ENCODE measurements at regions not wholly inside any gene's neighbourhood (a gene's known extent, or its start where the extent isn't known, plus 50 kb on each side); places are given as distances from the start of the nearest gene placed in this dataset.

DNA sequence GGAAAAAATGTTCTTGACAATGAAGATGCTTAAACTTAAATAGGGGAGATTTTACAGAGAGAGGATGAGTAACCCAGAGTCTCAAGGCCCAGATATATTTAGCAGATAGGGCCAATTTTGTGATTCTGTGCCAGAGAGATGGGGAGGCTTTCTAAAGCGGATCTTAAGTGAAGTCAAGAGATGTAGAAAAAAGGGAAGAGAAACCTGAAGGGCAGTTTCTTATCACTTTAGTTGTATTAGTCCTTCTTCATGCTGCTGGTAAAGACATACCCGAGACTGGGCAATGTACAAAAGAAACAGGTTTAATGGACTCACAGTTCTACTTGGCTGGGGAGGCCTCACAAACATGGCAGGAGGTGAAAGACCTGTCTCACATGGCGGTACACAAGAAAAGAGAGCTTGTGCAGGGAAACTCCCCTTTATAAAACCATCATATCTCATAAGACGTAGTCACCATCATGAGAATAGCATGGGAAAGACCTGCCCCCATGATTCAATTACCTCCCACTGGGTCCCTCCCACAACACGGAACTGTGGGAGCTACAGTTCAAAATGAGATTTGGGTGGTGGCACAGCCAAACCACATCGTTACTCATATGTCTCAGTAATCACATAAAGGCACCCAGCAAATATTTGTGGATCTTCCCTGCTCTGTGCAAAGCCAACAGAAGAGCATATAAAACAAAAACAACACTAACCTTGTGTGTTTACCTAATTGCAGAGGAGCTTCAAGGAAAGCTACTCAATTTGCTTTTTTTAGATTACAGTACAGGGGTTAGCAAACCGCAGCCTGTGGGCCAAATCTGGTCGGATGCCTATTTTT, 102.6 kb upstream of the MYCBP2 start:
- in situ Hi-C loops (cut with MboI; ENCODE audit: low sequenced_read_pairs) = no loop called here

DNA sequence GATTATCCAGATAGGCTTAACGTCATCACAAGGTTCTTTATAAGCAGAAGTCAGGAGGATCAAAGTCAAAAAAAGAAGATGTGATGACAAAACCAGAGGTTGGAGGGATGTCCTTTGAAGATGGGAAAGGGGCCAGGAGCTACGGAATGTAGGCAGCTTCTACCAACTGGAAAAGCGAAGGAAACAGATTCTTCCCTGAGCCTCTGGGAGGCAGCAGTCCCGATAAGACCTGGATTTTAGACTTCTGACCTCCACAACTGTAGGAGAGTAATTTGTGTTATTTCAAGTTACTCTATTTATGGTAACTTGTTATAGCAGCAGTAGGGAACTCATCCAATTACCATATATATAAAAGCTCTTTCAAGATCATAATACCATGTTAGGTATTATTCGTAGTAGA, 98.8 kb upstream of the MYCBP2 start:
- in situ Hi-C loops (cut with MboI; ENCODE audit: low sequenced_read_pairs) = no loop called here

DNA sequence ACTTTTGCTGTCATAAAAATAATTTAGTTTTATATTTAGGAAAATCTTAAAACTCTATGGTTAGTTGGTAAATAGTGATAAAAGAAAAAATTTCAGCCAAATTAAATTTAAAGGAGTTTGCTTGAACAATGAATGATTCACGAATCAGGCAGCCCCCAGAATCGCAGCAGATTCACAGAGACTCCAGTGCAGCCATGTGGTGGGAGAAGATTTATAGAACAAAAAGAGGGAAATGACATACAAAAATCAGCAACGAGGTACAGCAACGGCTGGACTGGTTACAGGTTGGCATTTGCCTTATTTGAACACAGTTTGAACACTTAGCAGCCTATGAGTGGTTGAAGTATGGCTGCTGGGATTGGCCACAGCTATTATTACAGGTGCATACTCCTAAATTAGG, 96.4 kb upstream of the MYCBP2 start:
- in situ Hi-C loops (cut with MboI; ENCODE audit: low sequenced_read_pairs) = no loop called here

DNA sequence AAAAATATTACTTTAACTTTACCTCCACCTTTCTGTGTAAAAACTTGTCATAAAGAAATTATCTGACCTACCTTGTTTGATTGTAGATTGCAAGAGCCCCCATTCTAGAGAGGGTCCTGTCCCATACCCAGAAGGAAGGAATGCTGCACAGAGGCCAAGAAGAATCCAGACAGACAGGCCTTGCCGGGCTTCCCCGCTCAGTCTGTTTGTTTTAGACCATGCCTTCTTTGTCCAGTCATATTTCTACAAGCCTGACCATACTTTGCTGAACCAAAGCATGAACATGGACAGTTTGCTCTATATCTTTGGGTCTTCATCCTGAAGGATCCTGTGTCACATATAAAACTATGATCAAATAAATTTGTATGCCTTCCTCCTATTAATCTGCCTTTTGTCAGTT, 95.8 kb upstream of the MYCBP2 start:
- in situ Hi-C loops (cut with MboI; ENCODE audit: low sequenced_read_pairs) = no loop called here

DNA sequence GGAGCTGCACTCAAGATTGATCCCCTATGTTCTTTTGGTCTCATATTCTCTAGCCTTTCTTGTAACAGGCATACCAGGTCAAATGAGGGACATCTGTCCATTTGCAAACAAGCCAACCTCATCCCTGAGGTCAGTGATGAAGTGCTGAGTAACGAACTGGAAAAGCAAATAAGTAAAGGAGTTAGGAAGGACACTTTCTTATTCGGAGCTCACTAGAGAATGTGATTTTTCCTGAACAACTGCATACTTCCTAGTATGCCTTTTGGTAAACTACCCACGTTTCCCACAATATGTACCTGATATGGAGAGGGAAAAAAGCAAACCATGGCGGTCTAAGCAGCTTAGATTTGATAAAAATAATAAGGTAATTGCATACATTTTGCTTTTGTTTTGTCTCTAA, 91.0 kb upstream of the MYCBP2 start:
- in situ Hi-C loops (cut with MboI; ENCODE audit: low sequenced_read_pairs) = no loop called here

DNA sequence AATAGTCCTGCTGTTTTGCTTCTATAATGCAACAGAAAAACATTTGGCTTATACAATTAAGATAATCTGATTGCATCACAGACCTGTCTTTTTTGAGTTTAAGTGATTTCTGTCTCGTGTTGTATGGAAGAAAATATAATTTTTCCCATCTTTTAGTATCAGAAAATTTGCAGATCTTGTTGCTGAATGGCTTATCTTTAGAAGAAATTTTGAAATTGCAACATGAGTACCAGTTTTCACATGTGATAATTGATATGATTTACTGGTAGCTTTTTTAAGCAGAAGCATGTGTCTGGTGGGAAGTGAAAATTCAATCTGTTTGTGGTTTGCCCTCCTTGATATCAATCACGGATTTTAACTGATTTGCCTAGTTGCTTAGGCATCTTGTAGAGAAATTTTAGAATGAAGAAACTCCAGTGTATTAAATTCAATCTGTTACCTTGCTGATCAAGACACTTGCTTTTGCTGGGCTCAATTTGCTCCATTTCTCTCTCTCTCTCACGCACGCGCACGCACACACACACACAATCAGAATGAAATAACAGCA, 89.8 kb upstream of the MYCBP2 start:
- in situ Hi-C loops (cut with MboI; ENCODE audit: low sequenced_read_pairs) = no loop called here

DNA sequence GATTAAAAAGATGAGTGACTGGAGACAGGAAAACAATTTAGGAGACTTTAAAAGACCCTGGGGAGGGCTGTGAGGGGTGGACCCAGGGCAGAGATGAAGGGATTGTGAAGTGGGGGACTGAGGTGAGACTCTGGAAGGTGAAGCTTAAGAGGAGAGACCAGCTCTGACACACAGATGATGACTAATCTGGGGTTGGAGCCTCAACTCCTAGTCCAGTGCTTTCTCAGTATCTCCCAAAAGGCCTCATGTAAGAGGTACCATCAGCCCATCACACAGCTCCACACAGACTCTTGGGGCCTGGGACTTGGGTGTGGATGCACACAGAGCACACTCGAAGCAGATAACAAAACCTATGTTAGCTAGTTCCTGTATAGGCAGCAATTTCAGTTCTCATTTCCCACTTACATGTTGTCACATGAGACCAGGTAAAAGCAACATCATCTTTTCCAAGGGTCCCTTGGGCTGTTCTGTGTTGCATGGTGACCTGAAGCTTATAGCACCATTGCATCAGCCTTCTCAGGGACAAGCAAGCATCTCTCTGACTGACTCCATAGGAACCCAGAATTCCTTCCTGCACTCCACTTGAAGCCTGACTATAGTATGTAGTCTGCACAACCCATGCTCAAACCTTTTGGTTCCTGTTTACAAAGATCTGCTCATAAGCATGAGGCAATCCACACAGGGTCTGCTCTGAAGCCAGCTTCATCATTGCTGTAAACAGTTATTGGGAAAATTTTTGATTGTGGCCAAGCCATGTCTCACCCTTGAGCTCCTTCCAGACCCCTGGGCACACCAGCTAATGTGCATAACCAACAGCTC, 88.6 kb upstream of the MYCBP2 start:
- in situ Hi-C loops (cut with MboI; ENCODE audit: low sequenced_read_pairs) = no loop called here

DNA sequence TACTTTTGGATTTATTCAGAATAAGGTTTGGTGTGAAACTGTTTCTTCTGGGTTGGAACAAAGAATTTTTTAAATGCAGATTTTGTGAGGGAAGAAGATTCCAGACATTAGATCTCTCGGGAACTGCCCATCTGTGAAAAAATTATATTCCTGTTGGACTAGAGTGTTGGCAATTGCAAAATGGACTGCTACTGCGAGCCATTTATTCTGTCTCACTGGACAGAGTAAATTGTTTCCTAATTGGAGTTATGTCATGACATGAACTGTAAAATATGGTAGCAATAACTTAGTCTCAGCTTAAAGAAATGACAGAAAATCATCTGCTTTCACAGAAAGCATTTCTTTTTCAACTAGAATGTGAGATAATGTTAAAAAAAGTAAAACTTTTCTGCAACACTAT, 86.0 kb upstream of the MYCBP2 start:
- in situ Hi-C loops (cut with MboI; ENCODE audit: low sequenced_read_pairs) = no loop called here

DNA sequence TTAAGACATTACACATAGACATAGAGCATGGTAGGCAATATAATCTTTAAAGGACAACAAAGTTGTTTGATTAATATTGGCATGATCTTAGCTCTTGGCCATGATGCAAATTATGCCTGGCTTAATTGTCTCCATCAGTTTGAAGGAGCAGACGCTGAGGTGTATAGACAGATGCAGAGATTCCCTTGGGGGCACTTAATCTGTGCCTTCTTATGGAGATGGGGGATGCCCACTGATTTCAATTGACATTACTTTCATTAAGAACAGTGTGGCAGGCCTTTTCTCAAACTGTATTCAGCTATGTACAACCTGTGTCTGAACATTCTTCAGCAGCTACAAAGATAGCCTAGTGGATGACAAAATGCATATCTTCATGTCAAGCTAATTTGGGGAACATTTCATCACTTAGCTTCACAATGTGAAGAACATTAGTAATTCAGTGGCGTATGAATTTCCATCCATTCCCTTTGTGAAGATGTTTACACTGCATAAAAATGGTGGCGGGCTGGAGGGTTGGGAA, 85.3 kb upstream of the MYCBP2 start:
- in situ Hi-C loops (cut with MboI; ENCODE audit: low sequenced_read_pairs) = no loop called here

DNA sequence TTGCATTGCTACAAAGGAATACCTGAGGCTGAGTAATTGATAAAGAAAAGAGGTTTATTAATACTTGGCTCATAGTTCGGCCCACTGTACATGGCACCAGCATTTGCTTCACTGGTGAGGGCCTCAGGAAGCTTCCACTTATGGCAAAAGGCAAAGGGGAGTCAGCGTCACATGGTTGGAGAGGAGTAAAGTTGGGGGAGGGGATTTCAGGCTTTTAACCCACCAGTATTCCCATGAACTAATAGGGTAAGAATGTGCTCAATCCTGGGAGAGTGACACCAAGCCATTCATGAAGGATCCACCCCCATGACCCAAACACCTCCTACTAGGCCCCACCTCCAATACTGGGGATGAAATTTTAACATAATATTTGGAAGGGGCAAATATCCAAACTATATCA, 82.5 kb upstream of the MYCBP2 start:
- in situ Hi-C loops (cut with MboI; ENCODE audit: low sequenced_read_pairs) = no loop called here

DNA sequence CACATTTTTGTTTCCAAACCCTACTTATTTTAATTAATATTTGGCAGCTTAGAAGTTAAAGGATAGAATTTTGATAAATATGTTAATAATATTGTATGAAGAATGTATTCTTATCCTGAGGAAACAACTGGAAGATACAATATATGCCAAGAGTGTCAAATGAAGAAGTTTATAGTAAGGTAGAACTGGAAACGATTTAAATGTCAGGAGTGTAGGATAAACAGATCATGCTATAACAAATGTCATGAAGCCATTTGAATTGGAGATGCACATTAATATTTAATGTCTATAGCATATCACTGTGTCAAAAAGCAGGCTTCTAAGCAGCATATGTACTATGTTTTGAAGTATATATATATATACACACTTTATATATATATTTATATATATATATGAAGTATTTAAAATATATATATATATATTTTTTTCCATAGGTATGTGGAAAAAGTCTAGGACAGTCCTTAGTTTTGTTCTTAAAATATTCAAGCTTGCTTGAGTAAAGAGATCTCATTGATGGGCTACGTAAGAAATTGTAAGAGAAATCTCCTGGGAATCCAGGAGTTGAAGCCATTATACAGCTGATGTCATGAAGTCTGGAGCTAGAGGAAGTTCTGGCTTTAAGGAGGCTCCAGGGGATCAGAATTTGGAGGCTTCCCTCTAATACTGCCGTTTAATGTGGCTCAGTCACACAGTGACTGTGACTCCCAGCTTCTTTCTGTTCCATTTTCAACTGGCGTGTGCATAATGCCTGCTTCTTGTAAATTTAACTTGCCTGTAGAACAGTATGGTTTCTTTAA, 79.9 kb upstream of the MYCBP2 start:
- in situ Hi-C loops (cut with MboI; ENCODE audit: low sequenced_read_pairs) = no loop called here

DNA sequence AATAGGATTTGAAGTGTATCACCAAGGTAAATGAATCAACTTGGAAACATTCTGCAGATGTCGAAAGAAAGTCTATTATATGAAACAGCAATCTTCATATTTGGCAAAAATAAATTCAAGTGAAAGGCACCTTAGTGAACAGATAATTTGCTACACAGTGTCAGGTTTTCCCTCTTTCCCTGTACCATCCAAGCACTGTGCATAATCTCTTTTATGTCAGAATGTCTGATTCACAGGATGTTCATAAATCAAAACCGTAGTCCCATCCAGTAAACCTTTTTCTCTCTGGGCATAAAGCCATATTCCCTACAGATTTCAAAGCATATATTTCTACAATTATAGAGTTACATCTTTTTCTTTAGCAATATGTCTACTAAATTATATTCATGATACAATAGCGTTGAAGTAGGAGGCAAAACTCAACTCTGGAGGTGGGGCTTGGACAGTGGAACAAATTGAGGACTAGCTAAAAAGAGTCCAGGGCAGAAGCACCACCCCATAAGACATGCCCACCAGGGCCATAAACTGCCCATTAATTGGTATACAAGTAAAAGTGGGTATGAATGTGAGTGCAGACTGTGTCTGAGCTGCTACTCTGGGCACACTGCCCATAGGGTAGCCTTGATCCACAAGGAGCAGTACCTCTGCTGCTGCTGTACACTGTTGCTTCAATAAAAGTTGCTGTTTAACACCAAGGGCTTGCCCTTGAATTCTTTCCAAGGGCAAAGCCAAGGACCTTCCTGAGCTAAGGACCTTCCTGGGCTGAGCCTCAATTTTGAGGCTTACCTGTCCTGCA, 72.1 kb upstream of the MYCBP2 start:
- in situ Hi-C loops (cut with MboI; ENCODE audit: low sequenced_read_pairs) = no loop called here

DNA sequence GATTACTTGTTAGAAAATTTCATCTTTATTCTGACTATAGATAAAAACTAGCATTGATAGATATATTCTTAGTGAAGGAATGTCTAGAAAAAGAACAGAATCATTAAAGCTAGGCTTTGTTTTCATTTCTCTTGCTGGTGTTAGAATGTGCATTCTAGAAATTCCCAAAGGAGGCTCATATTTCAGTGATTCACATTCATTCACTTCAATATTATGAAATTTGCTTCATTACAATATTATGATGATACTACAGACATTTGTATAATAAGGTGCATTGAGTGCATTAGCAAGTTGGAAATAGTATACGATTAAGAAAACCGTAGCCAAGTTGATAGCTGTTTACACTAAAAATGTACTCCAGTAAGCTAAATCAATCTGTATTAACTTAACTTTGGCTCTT, 70.7 kb upstream of the MYCBP2 start:
- in situ Hi-C loops (cut with MboI; ENCODE audit: low sequenced_read_pairs) = no loop called here

DNA sequence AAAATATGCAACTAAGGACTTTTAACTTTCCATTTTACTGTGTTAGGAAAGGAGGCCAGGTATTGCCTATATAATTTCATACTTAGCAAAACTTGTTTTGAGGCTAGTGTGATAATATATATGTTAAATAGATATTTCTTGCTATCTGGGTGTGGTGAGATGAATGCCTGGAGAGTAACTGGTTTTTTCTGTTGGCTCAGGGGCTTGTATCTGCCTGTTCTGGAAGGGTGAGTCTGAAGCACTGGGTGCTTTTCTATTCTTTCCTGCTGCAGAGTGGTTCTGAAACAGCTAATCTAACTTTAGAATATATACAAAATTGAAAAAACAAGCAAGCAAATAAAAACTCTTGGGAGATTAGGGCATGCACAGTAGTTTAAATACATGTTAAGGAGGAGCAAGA, 64.6 kb upstream of the MYCBP2 start:
- in situ Hi-C loops (cut with MboI; ENCODE audit: low sequenced_read_pairs) = no loop called here

DNA sequence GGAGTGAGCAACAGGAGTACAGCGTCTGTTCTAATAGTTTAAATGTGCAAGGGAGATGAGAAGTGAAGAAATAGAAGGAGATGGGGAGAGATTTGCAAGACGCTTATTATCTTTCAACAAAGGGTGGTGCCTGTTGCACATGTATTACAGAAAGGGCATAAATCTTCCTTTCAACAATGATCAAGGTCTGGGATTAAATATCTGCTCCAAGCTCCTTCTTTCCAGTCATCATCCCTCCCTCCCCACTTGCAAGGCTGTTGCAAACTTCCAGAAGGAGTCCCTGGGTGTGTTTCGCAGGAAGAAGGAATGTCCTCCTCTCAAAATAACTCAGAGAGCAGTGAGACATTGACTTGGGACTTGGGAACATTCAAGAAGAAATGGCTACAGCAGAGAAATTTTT, 63.5 kb upstream of the MYCBP2 start:
- in situ Hi-C loops (cut with MboI; ENCODE audit: low sequenced_read_pairs) = no loop called here

DNA sequence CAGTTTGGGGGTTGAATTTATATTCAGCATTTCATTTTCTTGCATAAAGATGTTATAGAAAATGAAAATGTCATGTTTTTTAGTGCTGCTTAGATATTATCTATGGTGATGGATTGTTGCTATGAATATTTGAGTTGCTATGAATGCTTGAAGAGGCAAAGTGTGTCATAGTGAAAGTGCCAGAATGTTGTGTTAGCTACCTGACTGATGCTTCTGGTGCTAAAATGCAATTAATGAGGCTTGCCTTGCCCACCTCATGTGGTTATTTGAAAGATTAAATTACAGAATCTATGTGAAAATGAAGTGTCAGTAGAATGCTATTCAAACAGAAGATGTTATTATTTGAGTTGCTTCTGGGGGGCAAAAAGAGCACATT, 62.7 kb upstream of the MYCBP2 start:
- in situ Hi-C loops (cut with MboI; ENCODE audit: low sequenced_read_pairs) = no loop called here

DNA sequence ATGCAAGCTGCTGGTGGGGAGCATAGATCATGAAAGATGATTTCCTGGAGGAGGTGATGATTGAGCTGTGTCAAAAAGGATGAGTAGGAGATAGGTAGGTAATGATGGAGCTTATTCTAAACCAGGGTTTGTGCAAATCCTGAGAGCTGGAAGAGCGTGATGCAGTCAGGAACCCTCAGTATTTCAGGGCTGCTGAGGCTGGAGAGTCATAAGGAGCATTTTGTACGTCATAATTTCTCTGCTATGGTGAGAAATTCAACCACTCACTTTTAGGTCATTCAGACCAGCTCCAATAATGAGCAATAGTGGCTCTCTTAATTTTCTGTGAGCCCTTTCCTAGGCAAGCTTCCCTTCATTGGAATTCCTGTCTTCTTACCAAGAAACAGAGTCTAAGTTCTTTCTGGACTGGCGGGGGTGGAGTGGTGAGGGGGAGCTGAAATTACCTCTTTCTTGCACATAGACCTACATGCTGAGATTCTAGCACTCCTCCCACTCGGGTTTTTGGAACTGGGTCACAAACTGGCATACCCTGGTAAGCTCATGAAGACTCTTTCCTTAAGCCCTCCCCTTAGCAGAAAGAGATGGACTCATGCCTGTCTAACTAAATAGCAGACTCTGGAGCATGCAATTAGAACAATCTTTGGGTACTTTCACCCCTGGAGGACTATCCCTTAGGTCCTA, 62.2 kb upstream of the MYCBP2 start:
- in situ Hi-C loops (cut with MboI; ENCODE audit: low sequenced_read_pairs) = no loop called here

DNA sequence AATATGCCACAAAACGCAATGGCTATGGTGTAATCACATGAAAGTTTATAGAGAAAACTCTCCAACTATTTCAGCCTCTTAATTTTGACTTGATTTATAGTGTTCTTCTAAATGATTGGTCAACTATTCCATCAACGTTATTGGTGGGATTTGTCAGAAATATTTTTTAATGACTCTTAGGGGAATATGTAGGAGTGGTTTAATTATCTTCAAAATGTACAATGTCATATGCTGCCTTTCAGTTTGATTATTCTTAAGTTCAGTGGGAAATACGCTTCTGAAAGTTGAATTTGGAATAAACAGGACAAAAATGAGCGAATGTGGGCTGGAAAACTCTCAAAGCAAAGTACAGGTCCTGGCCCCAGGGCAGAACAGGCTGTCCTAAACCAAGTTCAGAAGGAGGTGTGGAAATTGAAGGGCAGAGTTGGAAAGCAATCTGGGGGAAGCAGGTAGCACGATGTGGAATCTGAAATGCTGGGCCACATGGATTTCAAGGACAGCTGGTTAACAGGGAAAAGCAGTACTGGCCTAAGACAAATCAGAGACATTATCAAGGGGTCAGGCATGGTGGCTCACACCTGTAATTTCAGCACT, 60.8 kb upstream of the MYCBP2 start:
- in situ Hi-C loops (cut with MboI; ENCODE audit: low sequenced_read_pairs) = no loop called here

DNA sequence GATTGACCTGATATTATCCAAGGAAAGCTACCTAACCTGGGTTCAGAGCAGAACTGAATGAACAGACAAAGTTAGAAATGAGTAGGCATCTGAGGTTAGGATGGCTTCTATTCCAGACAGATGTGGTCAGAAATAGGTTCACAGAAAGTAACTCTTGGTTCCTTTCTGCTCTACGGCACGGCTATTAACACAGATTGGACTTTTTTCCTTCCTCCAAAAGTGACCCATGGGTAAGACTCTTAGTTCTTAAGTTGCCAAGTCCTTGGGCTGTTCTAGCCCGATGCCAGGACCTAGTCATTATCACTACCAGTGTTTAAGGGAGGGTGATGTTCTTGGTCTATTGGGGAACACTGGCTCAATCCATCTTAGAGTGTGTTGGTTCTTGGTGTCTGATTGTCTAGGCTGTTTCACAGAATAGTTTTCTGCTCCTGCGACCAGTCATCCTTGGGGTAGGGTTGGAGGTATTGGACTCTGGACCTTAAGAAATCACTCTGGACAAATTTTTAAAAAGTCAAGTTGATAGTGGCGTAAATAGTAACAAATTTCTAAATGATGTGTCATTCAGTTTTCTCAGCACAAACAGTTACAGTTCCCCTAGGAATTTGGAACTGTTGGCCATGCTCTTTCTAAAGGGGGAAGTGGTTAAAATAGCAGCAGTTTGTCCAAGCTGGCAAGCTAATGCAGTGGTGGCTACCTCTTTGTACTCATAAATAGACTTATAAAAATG, 60.1 kb upstream of the MYCBP2 start:
- in situ Hi-C loops (cut with MboI; ENCODE audit: low sequenced_read_pairs) = no loop called here
